GM12878 (cell line): ENCODE measurements at regions not wholly inside any gene's neighbourhood (a gene's known extent, or its start where the extent isn't known, plus 50 kb on each side); places are given as distances from the start of the nearest gene placed in this dataset.

Experiments
- ATAC-seq: fragments of 200-7000 bp; cut with Tn5 transposase; 3 replicates; pipeline ENCODE4 v1.9.1; 2020; ENCODE audit warnings: mild to moderate bottlenecking, moderate library complexity
- BruUV-seq: library from RNA; stranded (reverse); fragments of 400-500 nt; replicated peaks from 2 replicates; lab custom pipeline; 2021; lab: Mats Ljungman, UMichigan
- CTCF ChIA-PET: fragments of 300-600 bp; sonication (Branson Sonifier 250); formaldehyde crosslinking; extraction: SDS; loops from one replicate; lab custom pipeline; 2021; ENCODE audit warnings: inconsistent platforms; lab: Yijun Ruan, JAX
- POLR2A ChIA-PET: fragments of 350-600 bp; formaldehyde crosslinking; extraction: SDS; loops from one replicate; lab custom pipeline; 2021; ENCODE audit warnings: inconsistent platforms; lab: Charles Lee
- RAD21 ChIA-PET: fragments of 300-600 bp; sonication (Branson Sonifier 250); formaldehyde crosslinking; loops from one replicate; lab custom pipeline; 2023; ENCODE audit warnings: antibody characterized with exemption; ENCODE audit not compliant: unreplicated experiment; lab: Charles Lee
- SMC1A ChIA-PET: fragments of 300-600 bp; sonication (Branson Sonifier 250); formaldehyde crosslinking; loops from one replicate; lab custom pipeline; 2023; ENCODE audit not compliant: unreplicated experiment, uncharacterized antibody; lab: Charles Lee
- DNase-seq: peaks from one replicate; pipeline ENCODE4 v3.0.0-alpha.2; 2011; ENCODE audit warnings: low read depth, low spot score
- FAIRE-seq: peaks from 3 replicates; lab custom pipeline; 2011; peaks lifted over from hg19 to GRCh38; lab: Jason Lieb, UNC
- H2AFZ ChIP-seq: 2 replicates; pipeline ENCODE4 v1.6.0; 2011; ENCODE audit warnings: low read depth, low read length, control low read depth; ENCODE audit not compliant: control insufficient read depth
- H3K27ac ChIP-seq: 2 replicates; pipeline ENCODE4 v1.5.1; 2011; ENCODE audit warnings: control low read depth; ENCODE audit not compliant: control insufficient read depth, insufficient read depth
- H3K27me3 ChIP-seq, 2 experiments: replicated peaks in 1 of 2; 2 replicates each; pipeline versions ENCODE4 v1.6.0 to v1.6.1; 2011; ENCODE audit warnings: low read length in 1 of 2; ENCODE audit not compliant: control insufficient read depth in 2 of 2, insufficient read depth in 2 of 2
- H3K36me3 ChIP-seq, 2 experiments: 2 replicates each; pipeline ENCODE4 v1.5.1; 2011; ENCODE audit warnings: low read length in 1 of 2; ENCODE audit not compliant: control insufficient read depth in 2 of 2, insufficient read depth in 2 of 2
- H3K4me1 ChIP-seq: 2 replicates; pipeline ENCODE4 v1.6.1; 2011; ENCODE audit warnings: mild to moderate bottlenecking, low read length, moderate library complexity, mixed read lengths; ENCODE audit not compliant: control insufficient read depth, insufficient read depth
- H3K4me2 ChIP-seq: 2 replicates; pipeline ENCODE4 v1.6.0; 2011; ENCODE audit warnings: control low read depth; ENCODE audit not compliant: control insufficient read depth, insufficient read depth
- H3K4me3 ChIP-seq: fragments of 200-600 bp; sonication (generic); 2 replicates; pipeline ENCODE4 v1.5.1; 2016
- H3K79me2 ChIP-seq: 2 replicates; pipeline ENCODE4 v1.6.0; 2011; ENCODE audit warnings: low read length; ENCODE audit not compliant: control insufficient read depth, insufficient read depth
- H3K9ac ChIP-seq: 2 replicates; pipeline ENCODE4 v1.8.0; 2011; ENCODE audit warnings: low read length, control low read depth, mixed read lengths; ENCODE audit not compliant: control insufficient read depth, insufficient read depth
- H3K9me3 ChIP-seq: replicated peaks from 3 replicates; pipeline ENCODE4 v1.5.1; 2011; ENCODE audit warnings: mild to moderate bottlenecking, low read length; ENCODE audit not compliant: control insufficient read depth, insufficient read depth
- H4K20me1 ChIP-seq: 2 replicates; pipeline ENCODE4 v1.6.0; 2011; ENCODE audit not compliant: control insufficient read depth, insufficient read depth
- BCL11A ChIP-seq: IDR thresholded peaks from 2 replicates; pipeline ENCODE4 v1.6.1; 2011; ENCODE audit warnings: low read depth, low read length
- CHD1 ChIP-seq: IDR thresholded peaks from 2 replicates; pipeline ENCODE4 v1.6.1; 2012; ENCODE audit warnings: low read depth, low read length, improper control_type of control experiment
- ESRRA ChIP-seq: IDR thresholded peaks from 2 replicates; pipeline ENCODE4 v1.6.1; 2012; ENCODE audit warnings: mild to moderate bottlenecking, low read length, improper control_type of control experiment
- HDGF ChIP-seq: fragments of 450-650 bp; IDR thresholded peaks from 2 replicates; pipeline ENCODE4 v1.6.1; 2016; ENCODE audit warnings: antibody characterized with exemption
- NBN ChIP-seq: fragments of 450-650 bp; IDR thresholded peaks from 2 replicates; pipeline ENCODE4 v1.6.1; 2016
- POLR2AphosphoS2 ChIP-seq: IDR thresholded peaks from 2 replicates; pipeline ENCODE4 v1.6.1; 2011; ENCODE audit warnings: low read depth, mild to moderate bottlenecking, low read length, improper control_type of control experiment, moderate library complexity
- POU2F2 ChIP-seq: IDR thresholded peaks from 3 replicates; pipeline ENCODE4 v1.6.1; 2011; ENCODE audit warnings: low read depth, mild to moderate bottlenecking, low read length, borderline replicate concordance
- RELA ChIP-seq: fragments of 450-650 bp; IDR thresholded peaks from 2 replicates; pipeline ENCODE4 v1.8.0; 2014; ENCODE audit warnings: borderline replicate concordance; ENCODE audit not compliant: partially characterized antibody
- SPI1 ChIP-seq: IDR thresholded peaks from 2 replicates; pipeline ENCODE4 v1.6.1; 2011; ENCODE audit warnings: low read depth, mild to moderate bottlenecking, low read length, moderate library complexity, borderline replicate concordance; ENCODE audit not compliant: insufficient read depth
- STAT1 ChIP-seq: fragments of 450-650 bp; conservative IDR thresholded peaks from 2 replicates; pipeline ENCODE4 v1.6.1; 2014; ENCODE audit warnings: antibody characterized with exemption, mild to moderate bottlenecking
- ZNF217 ChIP-seq: fragments of 450-650 bp; IDR thresholded peaks from 2 replicates; pipeline ENCODE4 v1.6.1; 2017; ENCODE audit warnings: antibody characterized with exemption, mild to moderate bottlenecking
- ZNF622 ChIP-seq: fragments of 450-650 bp; IDR thresholded peaks from 2 replicates; pipeline ENCODE4 v1.6.1; 2017; ENCODE audit warnings: mild to moderate bottlenecking, inconsistent platforms
- WGBS: methylation state at CpG from one replicate; pipeline ENCODE4 v1.1.6; 2016; ENCODE audit warnings: low lambda C conversion rate; ENCODE audit not compliant: insufficient replicate concordance, insufficient coverage; ENCODE audit errors: missing lambda C conversion rate; 5-methylcytosine and 5-hydroxymethylcytosine counted together
- in situ Hi-C: fragments of 300-500 bp; cut with MboI; formaldehyde crosslinking; loops from 9 replicates; pipeline ENCODE4 v1.14.3; 2018; ENCODE audit warnings: mixed read lengths
- intact Hi-C: fragments of 100-400 bp; cut with micrococcal nuclease; formaldehyde crosslinking; loops from one replicate; pipeline ENCODE4 v1.14.2; 2022; ENCODE audit not compliant: unreplicated experiment
- TF ChIP-seq, protein P1 (sequence below): fragments of 450-650 bp; IDR thresholded peaks from 2 replicates; pipeline ENCODE4 v1.6.1; 2014; ENCODE audit warnings: mild to moderate bottlenecking
- TF ChIP-seq, protein P2 (sequence below): IDR thresholded peaks from 2 replicates; pipeline ENCODE4 v1.6.1; 2011; ENCODE audit warnings: mild to moderate bottlenecking, low read depth, low read length, moderate library complexity; ENCODE audit not compliant: insufficient replicate concordance

DNA sequence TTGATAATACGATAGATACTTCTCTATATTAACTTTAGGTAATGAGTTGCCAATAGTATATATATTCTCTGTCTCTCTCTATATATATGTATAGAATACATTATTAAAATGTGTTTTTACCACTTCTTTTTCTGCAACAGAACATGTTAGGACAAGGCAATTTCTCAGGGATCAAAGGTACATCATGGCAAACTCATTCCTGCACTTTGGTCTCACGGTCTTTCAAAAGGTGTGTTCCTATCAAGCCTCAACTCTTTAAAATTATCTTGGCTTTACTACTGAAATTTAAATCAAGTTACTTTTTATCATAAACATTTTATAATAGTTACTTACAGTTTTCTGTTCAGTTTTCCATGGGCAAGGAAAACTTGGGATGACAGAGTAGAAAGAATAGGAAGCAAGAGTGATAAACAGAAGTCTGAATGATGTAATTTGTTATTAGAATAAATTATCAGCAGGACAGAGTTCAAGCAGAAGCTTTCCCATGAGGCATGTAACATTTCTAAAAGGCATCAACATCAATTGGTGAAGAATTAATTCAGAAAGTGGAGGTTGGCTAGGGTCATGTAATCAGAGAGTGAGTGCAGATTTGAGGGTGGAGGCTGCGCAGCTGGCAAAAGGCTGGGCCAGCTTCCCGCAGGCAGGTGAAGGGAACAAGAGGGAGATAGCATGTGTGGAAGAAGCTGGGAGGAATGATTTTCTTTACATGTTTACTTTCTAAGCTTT lies 59.7 kb upstream of the LRAT start:
- ChIA-PET RAD21 (interaction anchor here (0.7 kb wide), 1 partner anchor 62 kb away, joined by 3 read pairs; no protein-coding TSS in a partner anchor), SMC1A (interaction anchor here (1.1 kb wide), 1 partner anchor 10 kb away, joined by 3 read pairs; no protein-coding TSS in a partner anchor), CTCF (no interaction called here), POLR2A (no interaction called here)
- Histone ChIP-seq H3K9ac (no peak overlapping the region), H3K36me3 (no peaks in the 10 kb centered on the region), H3K4me2 (no peak overlapping the region), H3K4me3 (no peak overlapping the region), H3K9me3 (no peaks in the 10 kb centered on the region), H4K20me1 (no peaks in the 10 kb centered on the region), H3K27me3 (no peaks in the 10 kb centered on the region), H3K27ac (no peak overlapping the region), H2AFZ (no peak overlapping the region), H3K79me2 (no peaks in the 10 kb centered on the region), H3K4me1 (no peaks in the 10 kb centered on the region)
- no peak for FAIRE-seq
- no TSS peak for BruUV-seq
- DNase-seq, result no peak
- intact Hi-C loops, result no loop called here
- TF ChIP-seq BCL11A (no peak), ZNF622 (no peak)
- TF ChIP-seq, protein P1, sequence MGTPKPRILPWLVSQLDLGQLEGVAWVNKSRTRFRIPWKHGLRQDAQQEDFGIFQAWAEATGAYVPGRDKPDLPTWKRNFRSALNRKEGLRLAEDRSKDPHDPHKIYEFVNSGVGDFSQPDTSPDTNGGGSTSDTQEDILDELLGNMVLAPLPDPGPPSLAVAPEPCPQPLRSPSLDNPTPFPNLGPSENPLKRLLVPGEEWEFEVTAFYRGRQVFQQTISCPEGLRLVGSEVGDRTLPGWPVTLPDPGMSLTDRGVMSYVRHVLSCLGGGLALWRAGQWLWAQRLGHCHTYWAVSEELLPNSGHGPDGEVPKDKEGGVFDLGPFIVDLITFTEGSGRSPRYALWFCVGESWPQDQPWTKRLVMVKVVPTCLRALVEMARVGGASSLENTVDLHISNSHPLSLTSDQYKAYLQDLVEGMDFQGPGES, result no peak
- in situ Hi-C loops, result no loop called here
- no peak for ATAC-seq
- 57% methylated on average over 4 of the region's 4 CpGs for WGBS

DNA sequence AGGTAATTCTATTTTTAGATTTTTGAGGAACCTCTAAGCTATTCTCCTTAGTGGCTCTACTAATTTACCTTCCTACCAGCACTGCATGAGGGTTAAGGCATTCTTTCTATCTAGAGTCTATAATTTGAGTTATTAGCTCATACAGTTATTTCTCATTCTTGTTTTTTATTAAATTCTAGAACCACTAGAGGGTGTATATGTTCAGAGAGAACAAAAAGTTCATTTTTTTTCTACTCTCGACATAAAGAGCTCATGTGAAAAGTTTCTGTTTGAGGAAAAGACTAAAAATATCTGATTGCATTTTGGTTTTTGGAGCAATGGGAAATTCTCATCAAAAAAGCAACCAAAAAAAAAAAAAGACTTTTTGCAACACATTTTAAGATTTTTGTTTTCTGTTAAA lies 57.0 kb upstream of the LRAT start:
- 0% methylated on average over 1 of the region's 1 CpG for WGBS

More for the DNA sequence above, 57.0 kb upstream of the LRAT start:
- no peaks in the 10 kb centered on the region for H3K36me3 ChIP-seq
- H3K27me3 ChIP-seq, result no peaks in the 10 kb centered on the region
- H3K9me3 ChIP-seq, result no peaks in the 10 kb centered on the region
- no TSS peak for BruUV-seq
- no peaks in the 10 kb centered on the region for H4K20me1 ChIP-seq
- no peak for ATAC-seq
- intact Hi-C loops, result no loop called here
- ChIA-PET SMC1A (interaction anchor here (1.3 kb wide), 1 partner anchor 36 kb away, joined by 4 read pairs; no protein-coding TSS in a partner anchor), RAD21 (no interaction called here), CTCF (interaction anchor here (0.6 kb wide), 1 partner anchor 167 kb away, joined by 4 read pairs; no protein-coding TSS in a partner anchor), POLR2A (no interaction called here)
- no peak for FAIRE-seq
- H3K27ac ChIP-seq, result no peak overlapping the region
- H3K79me2 ChIP-seq, result no peaks in the 10 kb centered on the region
- no peak for TF ChIP-seq POU2F2
- no peak for TF ChIP-seq RELA
- TF ChIP-seq SPI1, result no peak
- TF ChIP-seq, protein P2, sequence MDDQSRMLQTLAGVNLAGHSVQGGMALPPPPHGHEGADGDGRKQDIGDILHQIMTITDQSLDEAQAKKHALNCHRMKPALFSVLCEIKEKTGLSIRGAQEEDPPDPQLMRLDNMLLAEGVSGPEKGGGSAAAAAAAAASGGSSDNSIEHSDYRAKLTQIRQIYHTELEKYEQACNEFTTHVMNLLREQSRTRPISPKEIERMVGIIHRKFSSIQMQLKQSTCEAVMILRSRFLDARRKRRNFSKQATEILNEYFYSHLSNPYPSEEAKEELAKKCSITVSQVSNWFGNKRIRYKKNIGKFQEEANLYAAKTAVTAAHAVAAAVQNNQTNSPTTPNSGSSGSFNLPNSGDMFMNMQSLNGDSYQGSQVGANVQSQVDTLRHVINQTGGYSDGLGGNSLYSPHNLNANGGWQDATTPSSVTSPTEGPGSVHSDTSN, result no peak
- no peak for TF ChIP-seq POLR2AphosphoS2
- TF ChIP-seq ZNF217, result no peak
- no peak for TF ChIP-seq STAT1
- TF ChIP-seq ESRRA, result no peak
- no peak for TF ChIP-seq NBN
- TF ChIP-seq HDGF, result no peak
- TF ChIP-seq CHD1, result no peak
- H2AFZ ChIP-seq, result no peak overlapping the region
- no peak overlapping the region for H3K4me3 ChIP-seq
- DNase-seq, result no peak
- H3K4me2 ChIP-seq, result no peak overlapping the region
- H3K4me1 ChIP-seq, result no peaks in the 10 kb centered on the region
- in situ Hi-C loops, result no loop called here
- H3K9ac ChIP-seq, result no peak overlapping the region
